HG03025 (cell line): ENCODE measurements at regions not wholly inside any gene's neighbourhood (a gene's known extent, or its start where the extent isn't known, plus 50 kb on each side); places are given as distances from the start of the nearest gene placed in this dataset.
"Not testable (repeated sequence)": the region's sequence is repeated elsewhere in the genome, so short reads cannot be mapped to it uniquely, and the experiment has no call there.

Experiments
- ATAC-seq: cut with Tn5 transposase; IDR thresholded peaks from one replicate; pipeline ENCODE4 v1.9.1; 2021; ENCODE audit warnings: mild to moderate bottlenecking, moderate library complexity; ENCODE audit not compliant: unreplicated experiment, low FRiP score

GRCh38 chr1:170436928-170437327 is 95.0 kb upstream of the GORAB start:
- ATAC-seq, result no peak

GRCh38 chr1:170445096-170445495 is 86.9 kb upstream of the GORAB start:
- ATAC-seq, result no peak

GRCh38 chr1:170448661-170449158 is 83.3 kb upstream of the GORAB start:
- no peak for ATAC-seq

GRCh38 chr1:170457325-170458050 is 74.5 kb upstream of the GORAB start:
- ATAC-seq, result not testable (repeated sequence)

GRCh38 chr1:170460001-170460400 is 72.0 kb upstream of the GORAB start:
- ATAC-seq, result no peak

GRCh38 chr1:170460414-170461155 is 71.4 kb upstream of the GORAB start:
- ATAC-seq, result no peak

- no peak for ATAC-seq
These were observed 70.6 kb upstream of the GORAB start for GRCh38 chr1:170461291-170461747.

- no peak for ATAC-seq
These were observed 70.1 kb upstream of the GORAB start for GRCh38 chr1:170461762-170462384.

GRCh38 chr1:170470121-170470520 is 61.8 kb upstream of the GORAB start:
- ATAC-seq, result no peak

GRCh38 chr1:170471398-170472053 is 60.4 kb upstream of the GORAB start:
- no peak for ATAC-seq

- no peak for ATAC-seq
These were observed 51.0 kb upstream of the GORAB start for GRCh38 chr1:170481000-170481399.
